Loucy (cell line): ENCODE measurements at regions not wholly inside any gene's neighbourhood (a gene's known extent, or its start where the extent isn't known, plus 50 kb on each side); places are given as distances from the start of the nearest gene placed in this dataset.

Experiments used
- H2AFZ ChIP-seq: fragments of 200-600 bp; sonication (generic); 2 replicates; pipeline ENCODE4 v1.6.0; 2016; ENCODE audit warnings: antibody characterized with exemption, mild to moderate bottlenecking, low read length, moderate library complexity
- H3F3A ChIP-seq: fragments of 200-600 bp; 2 replicates; pipeline ENCODE4 v1.6.0; 2016; ENCODE audit warnings: antibody characterized with exemption, low read depth, mild to moderate bottlenecking
- H3K27me3 ChIP-seq: fragments of 200-600 bp; sonication (generic); 2 replicates; pipeline ENCODE4 v1.6.1; 2014; ENCODE audit warnings: low read length, mild to moderate bottlenecking; ENCODE audit not compliant: insufficient read depth, poor library complexity, severe bottlenecking
- H3K36me3 ChIP-seq: fragments of 200-600 bp; sonication (generic); 2 replicates; pipeline ENCODE4 v1.6.1; 2016; ENCODE audit warnings: low read length; ENCODE audit not compliant: insufficient read depth
- H3K4me1 ChIP-seq: fragments of 200-600 bp; sonication (generic); 2 replicates; pipeline ENCODE4 v1.5.1; 2014; ENCODE audit warnings: low read length, mild to moderate bottlenecking; ENCODE audit not compliant: insufficient read depth, poor library complexity, severe bottlenecking
- H3K4me2 ChIP-seq: fragments of 200-600 bp; sonication (generic); 2 replicates; pipeline ENCODE4 v1.6.0; 2014; ENCODE audit warnings: antibody characterized with exemption, low read length, low read depth, mild to moderate bottlenecking; ENCODE audit not compliant: poor library complexity, severe bottlenecking
- H3K4me3 ChIP-seq: fragments of 200-600 bp; sonication (generic); 2 replicates; pipeline ENCODE4 v1.5.1; 2014; ENCODE audit warnings: low read length, mild to moderate bottlenecking, mixed read lengths; ENCODE audit not compliant: poor library complexity, severe bottlenecking
- H3K79me2 ChIP-seq: fragments of 200-600 bp; sonication (generic); 2 replicates; pipeline ENCODE4 v1.6.1; 2014; ENCODE audit warnings: low read length; ENCODE audit not compliant: insufficient read depth
- H3K9ac ChIP-seq: fragments of 200-600 bp; sonication (generic); 2 replicates; pipeline ENCODE4 v1.6.0; 2014; ENCODE audit warnings: mild to moderate bottlenecking, low read depth, low read length, moderate library complexity; ENCODE audit not compliant: poor library complexity, severe bottlenecking
- H3K9me2 ChIP-seq: fragments of 200-600 bp; sonication (generic); replicated peaks from 2 replicates; pipeline ENCODE4 v1.6.1; 2016; ENCODE audit warnings: low read depth, low read length, mixed read lengths
- H3K9me3 ChIP-seq: fragments of 200-600 bp; sonication (generic); 2 replicates; pipeline ENCODE4 v1.6.1; 2014; ENCODE audit warnings: mild to moderate bottlenecking, antibody characterized with exemption, low read length, low read depth; ENCODE audit not compliant: insufficient read depth
- H4K20me1 ChIP-seq: fragments of 200-600 bp; sonication (generic); 2 replicates; pipeline ENCODE4 v1.6.0; 2014; ENCODE audit warnings: antibody characterized with exemption, low read length, mild to moderate bottlenecking; ENCODE audit not compliant: insufficient read depth, poor library complexity, severe bottlenecking
- EZH2phosphoT487 ChIP-seq: fragments of 200-600 bp; IDR thresholded peaks from 2 replicates; pipeline ENCODE4 v1.6.1; 2018; ENCODE audit warnings: antibody characterized with exemption, mild to moderate bottlenecking, moderate library complexity, borderline replicate concordance
- TF ChIP-seq, protein P1 (sequence below): fragments of 200-600 bp; sonication (generic); conservative IDR thresholded peaks from 2 replicates; pipeline ENCODE4 v1.5.1; 2014; ENCODE audit warnings: mild to moderate bottlenecking, antibody characterized with exemption, low read length

DNA sequence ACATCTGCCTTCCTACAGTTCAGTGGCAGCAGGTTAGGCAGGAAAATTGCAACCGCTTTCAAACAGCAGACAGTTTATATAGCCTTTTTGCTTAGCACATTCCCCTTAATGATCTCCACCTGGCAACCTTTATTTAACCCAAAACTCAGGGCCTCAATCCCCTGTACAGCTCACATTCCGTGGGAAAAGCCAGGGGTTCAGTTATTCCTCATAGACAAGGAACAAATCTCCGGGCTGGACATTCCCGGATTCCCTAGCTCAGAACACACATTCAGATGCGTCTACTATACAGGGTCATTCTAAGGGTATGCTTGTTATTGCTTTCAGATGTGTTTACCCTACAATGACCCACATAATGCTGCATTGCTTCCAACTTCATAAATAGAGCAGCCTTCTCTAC is 73.8 kb upstream of the DCN start:
- H3K4me3 ChIP-seq = no peak overlapping the region
- no peaks in the 10 kb centered on the region for H3K9me2 ChIP-seq
- no peak for TF ChIP-seq EZH2phosphoT487
- H3K27me3 ChIP-seq = no peaks in the 10 kb centered on the region
- no peaks in the 10 kb centered on the region for H3K36me3 ChIP-seq
- H3K4me2 ChIP-seq = no peak overlapping the region
- H3F3A ChIP-seq = no peaks in the 10 kb centered on the region
- H3K9me3 ChIP-seq = no peaks in the 10 kb centered on the region
- no peak overlapping the region for H3K9ac ChIP-seq
- H3K79me2 ChIP-seq = no peaks in the 10 kb centered on the region
- no peaks in the 10 kb centered on the region for H3K4me1 ChIP-seq
- H4K20me1 ChIP-seq = no peaks in the 10 kb centered on the region
- H2AFZ ChIP-seq = no peak overlapping the region

GRCh38 chr12:91252341-91252740 is 69.7 kb upstream of the DCN start:
- H3F3A ChIP-seq = no peaks in the 10 kb centered on the region
- no peaks in the 10 kb centered on the region for H3K9me2 ChIP-seq
- no peaks in the 10 kb centered on the region for H3K27me3 ChIP-seq
- no peaks in the 10 kb centered on the region for H3K4me1 ChIP-seq
- TF ChIP-seq, protein P1, sequence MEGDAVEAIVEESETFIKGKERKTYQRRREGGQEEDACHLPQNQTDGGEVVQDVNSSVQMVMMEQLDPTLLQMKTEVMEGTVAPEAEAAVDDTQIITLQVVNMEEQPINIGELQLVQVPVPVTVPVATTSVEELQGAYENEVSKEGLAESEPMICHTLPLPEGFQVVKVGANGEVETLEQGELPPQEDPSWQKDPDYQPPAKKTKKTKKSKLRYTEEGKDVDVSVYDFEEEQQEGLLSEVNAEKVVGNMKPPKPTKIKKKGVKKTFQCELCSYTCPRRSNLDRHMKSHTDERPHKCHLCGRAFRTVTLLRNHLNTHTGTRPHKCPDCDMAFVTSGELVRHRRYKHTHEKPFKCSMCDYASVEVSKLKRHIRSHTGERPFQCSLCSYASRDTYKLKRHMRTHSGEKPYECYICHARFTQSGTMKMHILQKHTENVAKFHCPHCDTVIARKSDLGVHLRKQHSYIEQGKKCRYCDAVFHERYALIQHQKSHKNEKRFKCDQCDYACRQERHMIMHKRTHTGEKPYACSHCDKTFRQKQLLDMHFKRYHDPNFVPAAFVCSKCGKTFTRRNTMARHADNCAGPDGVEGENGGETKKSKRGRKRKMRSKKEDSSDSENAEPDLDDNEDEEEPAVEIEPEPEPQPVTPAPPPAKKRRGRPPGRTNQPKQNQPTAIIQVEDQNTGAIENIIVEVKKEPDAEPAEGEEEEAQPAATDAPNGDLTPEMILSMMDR = no peak
- no peak for TF ChIP-seq EZH2phosphoT487
- H3K4me2 ChIP-seq = no peak overlapping the region
- H2AFZ ChIP-seq = no peak overlapping the region
- no peaks in the 10 kb centered on the region for H3K79me2 ChIP-seq
- H3K36me3 ChIP-seq = no peaks in the 10 kb centered on the region
- no peaks in the 10 kb centered on the region for H3K9me3 ChIP-seq
- no peak overlapping the region for H3K9ac ChIP-seq
- no peaks in the 10 kb centered on the region for H4K20me1 ChIP-seq
- no peak overlapping the region for H3K4me3 ChIP-seq

DNA sequence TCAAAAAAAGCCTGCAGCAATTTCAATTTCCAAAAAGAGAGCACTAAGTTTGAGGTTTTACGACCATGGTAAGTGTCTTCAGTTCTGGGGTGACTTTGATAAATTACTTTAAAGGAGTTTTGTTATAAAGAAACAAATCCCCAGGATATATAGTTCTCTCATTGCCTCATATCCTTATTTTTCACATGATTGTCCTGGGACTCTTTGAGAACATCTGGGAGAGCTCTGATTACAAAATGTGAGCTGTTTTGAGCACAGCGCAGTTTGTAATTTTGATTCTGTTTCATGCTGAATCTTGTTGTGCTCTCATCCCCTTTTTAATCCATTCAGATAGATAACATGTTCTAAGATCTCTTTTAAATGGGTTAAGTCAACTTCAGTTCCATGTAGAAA is 67.7 kb upstream of the DCN start:
- Histone ChIP-seq H3K4me2 (no peak overlapping the region), H3K27me3 (no peaks in the 10 kb centered on the region), H3F3A (no peaks in the 10 kb centered on the region), H3K4me3 (no peak overlapping the region), H3K9me3 (no peaks in the 10 kb centered on the region), H3K79me2 (no peaks in the 10 kb centered on the region), H3K9ac (no peak overlapping the region), H3K4me1 (no peaks in the 10 kb centered on the region), H2AFZ (no peak overlapping the region), H3K36me3 (no peaks in the 10 kb centered on the region), H3K9me2 (no peaks in the 10 kb centered on the region), H4K20me1 (no peaks in the 10 kb centered on the region)
- no peak for TF ChIP-seq EZH2phosphoT487
- TF ChIP-seq, protein P1 = no peak

DNA sequence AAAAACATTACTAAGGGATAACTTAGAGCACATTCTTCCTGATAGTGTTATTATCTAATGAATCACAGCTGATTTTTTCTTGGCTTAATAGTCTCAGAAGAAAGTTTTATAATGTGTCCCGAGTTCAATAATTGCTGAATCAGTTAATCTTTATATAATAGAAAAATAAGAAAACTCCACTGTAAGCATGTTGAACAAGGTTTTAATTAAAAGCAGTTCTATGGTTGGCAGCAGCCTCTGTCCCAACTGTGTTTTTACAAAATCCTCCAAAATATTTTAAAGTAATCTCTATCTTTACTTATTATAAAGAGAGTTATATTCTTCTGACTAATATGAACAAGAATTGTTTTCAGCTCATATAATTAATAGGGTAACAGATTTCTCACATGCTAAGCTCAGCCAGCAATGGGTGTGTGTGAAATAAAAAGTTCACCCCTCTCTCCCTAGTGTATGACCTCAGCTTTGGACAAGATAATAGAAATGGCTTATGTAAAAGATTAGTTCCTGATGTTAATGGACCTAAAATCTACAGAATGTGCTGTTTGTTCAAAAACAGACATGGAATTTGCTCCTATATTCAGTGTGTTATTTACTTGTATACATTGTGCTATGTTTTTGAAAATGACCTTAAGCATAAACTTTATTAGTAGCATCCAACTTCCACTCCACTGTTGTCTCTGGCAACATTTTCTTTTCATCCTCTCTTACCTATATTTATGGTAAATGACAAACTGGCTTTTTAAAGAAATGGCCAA is 67.1 kb upstream of the DCN start:
- H2AFZ ChIP-seq = no peak overlapping the region
- no peak overlapping the region for H3K4me3 ChIP-seq
- no peaks in the 10 kb centered on the region for H3K9me3 ChIP-seq

More for the DNA sequence above, 67.1 kb upstream of the DCN start:
- Histone ChIP-seq H3K9me2 (no peaks in the 10 kb centered on the region), H4K20me1 (no peaks in the 10 kb centered on the region), H3K27me3 (no peaks in the 10 kb centered on the region), H3K36me3 (no peaks in the 10 kb centered on the region), H3K4me2 (no peak overlapping the region), H3K4me1 (no peaks in the 10 kb centered on the region), H3K79me2 (no peaks in the 10 kb centered on the region), H3K9ac (no peak overlapping the region), H3F3A (no peaks in the 10 kb centered on the region)
- TF ChIP-seq EZH2phosphoT487 = no peak
- TF ChIP-seq, protein P1 = no peak
